ENCODE measurements at regions not wholly inside any gene's neighbourhood (a gene's known extent, or its start where the extent isn't known, plus 50 kb on each side); places are given as distances from the start of the nearest gene placed in this dataset.

- Histone ChIP-seq H3K4me1 (ENCODE audit: insufficient read depth, low read length, poor library complexity, severe bottlenecking) (no peaks in the 10 kb centered on the region), H3F3A (ENCODE audit: low read depth) (no peaks in the 10 kb centered on the region), H2AFZ (ENCODE audit: low read length) (no peak overlapping the region), H3K79me2 (ENCODE audit: insufficient read depth, low read length) (no peaks in the 10 kb centered on the region), H3K9ac (ENCODE audit: low read depth, low read length, poor library complexity, severe bottlenecking) (no peak overlapping the region), H3K36me3 (ENCODE audit: insufficient read depth, low read length) (no peaks in the 10 kb centered on the region), H3K9me3 (ENCODE audit: insufficient read depth, low read depth, low read length) (peaks cover 5% of the 10 kb centered on the region; the same call in 1 of the 2 replicates), H3K9me2 (replicated peaks; ENCODE audit: low read depth, low read length) (no peaks in the 10 kb centered on the region), H3K4me3 (ENCODE audit: low read length, poor library complexity, severe bottlenecking) (no peak overlapping the region), H3K4me2 (ENCODE audit: low read depth, low read length, poor library complexity, severe bottlenecking) (no peak overlapping the region), H3K27me3 (ENCODE audit: insufficient read depth, low read length, poor library complexity, severe bottlenecking) (no peaks in the 10 kb centered on the region), H4K20me1 (ENCODE audit: insufficient read depth, low read length, poor library complexity, severe bottlenecking) (no peaks in the 10 kb centered on the region)
- TF ChIP-seq CTCF (conservative IDR thresholded peaks at IDR 0.05; ENCODE audit: low read length), result no peak
- TF ChIP-seq EZH2phosphoT487 (IDR thresholded peaks at IDR 0.05; ENCODE audit: borderline replicate concordance), result no peak
Measured at GRCh38 chr7:136741941-136742340, 126.5 kb upstream of the CHRM2 start.

- TF ChIP-seq CTCF (conservative IDR thresholded peaks at IDR 0.05; ENCODE audit: low read length), result no peak
- TF ChIP-seq EZH2phosphoT487 (IDR thresholded peaks at IDR 0.05; ENCODE audit: borderline replicate concordance), result no peak
Measured at GRCh38 chr7:136728945-136729344, 139.5 kb upstream of the CHRM2 start.

GRCh38 chr7:136726460-136726859 lies 142.0 kb upstream of the CHRM2 start:
- H4K20me1 ChIP-seq (ENCODE audit: insufficient read depth, low read length, poor library complexity, severe bottlenecking), result no peaks in the 10 kb centered on the region
- TF ChIP-seq CTCF (conservative IDR thresholded peaks at IDR 0.05; ENCODE audit: low read length), result no peak
- no peak for TF ChIP-seq EZH2phosphoT487 (IDR thresholded peaks at IDR 0.05; ENCODE audit: borderline replicate concordance)
- no peaks in the 10 kb centered on the region for H3K9me2 ChIP-seq (replicated peaks; ENCODE audit: low read depth, low read length)
- H3K4me2 ChIP-seq (ENCODE audit: low read depth, low read length, poor library complexity, severe bottlenecking), result no peak overlapping the region
- no peaks in the 10 kb centered on the region for H3F3A ChIP-seq (ENCODE audit: low read depth)
- no peaks in the 10 kb centered on the region for H3K9me3 ChIP-seq (ENCODE audit: insufficient read depth, low read depth, low read length)
- no peaks in the 10 kb centered on the region for H3K4me1 ChIP-seq (ENCODE audit: insufficient read depth, low read length, poor library complexity, severe bottlenecking)
- no peaks in the 10 kb centered on the region for H3K27me3 ChIP-seq (ENCODE audit: insufficient read depth, low read length, poor library complexity, severe bottlenecking)
- no peak overlapping the region for H3K4me3 ChIP-seq (ENCODE audit: low read length, poor library complexity, severe bottlenecking)
- no peaks in the 10 kb centered on the region for H3K36me3 ChIP-seq (ENCODE audit: insufficient read depth, low read length)
- H3K9ac ChIP-seq (ENCODE audit: low read depth, low read length, poor library complexity, severe bottlenecking), result no peak overlapping the region
- no peaks in the 10 kb centered on the region for H3K79me2 ChIP-seq (ENCODE audit: insufficient read depth, low read length)
- H2AFZ ChIP-seq (ENCODE audit: low read length), result no peak overlapping the region

More at GRCh38 chr7:136728945-136729344, 139.5 kb upstream of the CHRM2 start:
- H3K9me2 ChIP-seq (replicated peaks; ENCODE audit: low read depth, low read length), result no peaks in the 10 kb centered on the region
- no peak overlapping the region for H2AFZ ChIP-seq (ENCODE audit: low read length)
- no peaks in the 10 kb centered on the region for H3K79me2 ChIP-seq (ENCODE audit: insufficient read depth, low read length)
- H3K4me1 ChIP-seq (ENCODE audit: insufficient read depth, low read length, poor library complexity, severe bottlenecking), result no peaks in the 10 kb centered on the region
- no peaks in the 10 kb centered on the region for H4K20me1 ChIP-seq (ENCODE audit: insufficient read depth, low read length, poor library complexity, severe bottlenecking)
- no peak overlapping the region for H3K4me3 ChIP-seq (ENCODE audit: low read length, poor library complexity, severe bottlenecking)
- no peaks in the 10 kb centered on the region for H3K36me3 ChIP-seq (ENCODE audit: insufficient read depth, low read length)
- no peaks in the 10 kb centered on the region; the same call in 1 of the 2 replicates for H3K9me3 ChIP-seq (ENCODE audit: insufficient read depth, low read depth, low read length)
- H3K4me2 ChIP-seq (ENCODE audit: low read depth, low read length, poor library complexity, severe bottlenecking), result no peak overlapping the region
- no peaks in the 10 kb centered on the region for H3K27me3 ChIP-seq (ENCODE audit: insufficient read depth, low read length, poor library complexity, severe bottlenecking)
- H3F3A ChIP-seq (ENCODE audit: low read depth), result no peaks in the 10 kb centered on the region
- H3K9ac ChIP-seq (ENCODE audit: low read depth, low read length, poor library complexity, severe bottlenecking), result no peak overlapping the region

Data from Loucy (cell line).